ENCODE measurements at regions not wholly inside any gene's neighbourhood (a gene's known extent, or its start where the extent isn't known, plus 50 kb on each side); places are given as distances from the start of the nearest gene placed in this dataset.

DNA sequence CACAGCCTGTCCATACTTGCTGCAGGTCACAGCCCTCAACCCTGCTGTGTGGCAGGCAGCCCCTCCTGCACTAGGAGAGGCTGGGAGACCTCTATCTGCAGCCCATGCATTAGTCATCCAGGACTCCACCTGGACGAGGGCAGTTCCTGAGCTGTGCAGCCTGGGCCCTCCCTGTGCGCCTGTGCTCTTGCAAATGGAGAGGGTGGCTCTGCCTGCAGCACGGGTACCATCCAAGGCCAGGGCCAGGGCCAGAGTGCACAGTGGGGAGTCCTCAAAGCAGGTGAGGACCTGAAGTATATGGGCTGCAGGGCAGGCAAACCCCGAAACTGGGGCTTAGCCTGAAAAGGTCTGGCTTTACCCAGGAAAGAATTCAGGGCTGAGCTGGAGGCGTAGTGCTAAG is 89.8 kb upstream of the PHACTR3 start:
- Histone ChIP-seq H3K4me3 (ENCODE audit: low read length in 3 of 3) (no peak overlapping the region), H3K27me3 (ENCODE audit: control insufficient read depth, insufficient read depth, low read length) (no peaks in the 10 kb centered on the region), H3K9ac (ENCODE audit: low read length in 3 of 3) (no peak overlapping the region), H3K9me3 (ENCODE audit: control insufficient read depth in 2 of 3, insufficient read depth in 1 of 3, low read length in 3 of 3) (no peaks in the 10 kb centered on the region), H3K4me1 (ENCODE audit: control insufficient read depth in 2 of 3, insufficient read depth in 2 of 3, low read depth in 1 of 3, low read length in 3 of 3) (no peaks in the 10 kb centered on the region), H3K36me3 (ENCODE audit: control insufficient read depth in 2 of 3, insufficient read depth in 3 of 3, low read length in 3 of 3) (no peaks in the 10 kb centered on the region), H3K27ac (ENCODE audit: low read depth in 2 of 2, low read length in 2 of 2) (no peak overlapping the region)
- FAIRE-seq (no peak), DNase-seq (no peak)
- TF ChIP-seq, protein P1, sequence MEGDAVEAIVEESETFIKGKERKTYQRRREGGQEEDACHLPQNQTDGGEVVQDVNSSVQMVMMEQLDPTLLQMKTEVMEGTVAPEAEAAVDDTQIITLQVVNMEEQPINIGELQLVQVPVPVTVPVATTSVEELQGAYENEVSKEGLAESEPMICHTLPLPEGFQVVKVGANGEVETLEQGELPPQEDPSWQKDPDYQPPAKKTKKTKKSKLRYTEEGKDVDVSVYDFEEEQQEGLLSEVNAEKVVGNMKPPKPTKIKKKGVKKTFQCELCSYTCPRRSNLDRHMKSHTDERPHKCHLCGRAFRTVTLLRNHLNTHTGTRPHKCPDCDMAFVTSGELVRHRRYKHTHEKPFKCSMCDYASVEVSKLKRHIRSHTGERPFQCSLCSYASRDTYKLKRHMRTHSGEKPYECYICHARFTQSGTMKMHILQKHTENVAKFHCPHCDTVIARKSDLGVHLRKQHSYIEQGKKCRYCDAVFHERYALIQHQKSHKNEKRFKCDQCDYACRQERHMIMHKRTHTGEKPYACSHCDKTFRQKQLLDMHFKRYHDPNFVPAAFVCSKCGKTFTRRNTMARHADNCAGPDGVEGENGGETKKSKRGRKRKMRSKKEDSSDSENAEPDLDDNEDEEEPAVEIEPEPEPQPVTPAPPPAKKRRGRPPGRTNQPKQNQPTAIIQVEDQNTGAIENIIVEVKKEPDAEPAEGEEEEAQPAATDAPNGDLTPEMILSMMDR (IDR thresholded peaks at IDR 0.05; ENCODE audit: borderline replicate concordance, extremely low read depth, insufficient read depth), result peak; percentile 1
- intact Hi-C loops (cut with DNase I), result no loop called here

DNA sequence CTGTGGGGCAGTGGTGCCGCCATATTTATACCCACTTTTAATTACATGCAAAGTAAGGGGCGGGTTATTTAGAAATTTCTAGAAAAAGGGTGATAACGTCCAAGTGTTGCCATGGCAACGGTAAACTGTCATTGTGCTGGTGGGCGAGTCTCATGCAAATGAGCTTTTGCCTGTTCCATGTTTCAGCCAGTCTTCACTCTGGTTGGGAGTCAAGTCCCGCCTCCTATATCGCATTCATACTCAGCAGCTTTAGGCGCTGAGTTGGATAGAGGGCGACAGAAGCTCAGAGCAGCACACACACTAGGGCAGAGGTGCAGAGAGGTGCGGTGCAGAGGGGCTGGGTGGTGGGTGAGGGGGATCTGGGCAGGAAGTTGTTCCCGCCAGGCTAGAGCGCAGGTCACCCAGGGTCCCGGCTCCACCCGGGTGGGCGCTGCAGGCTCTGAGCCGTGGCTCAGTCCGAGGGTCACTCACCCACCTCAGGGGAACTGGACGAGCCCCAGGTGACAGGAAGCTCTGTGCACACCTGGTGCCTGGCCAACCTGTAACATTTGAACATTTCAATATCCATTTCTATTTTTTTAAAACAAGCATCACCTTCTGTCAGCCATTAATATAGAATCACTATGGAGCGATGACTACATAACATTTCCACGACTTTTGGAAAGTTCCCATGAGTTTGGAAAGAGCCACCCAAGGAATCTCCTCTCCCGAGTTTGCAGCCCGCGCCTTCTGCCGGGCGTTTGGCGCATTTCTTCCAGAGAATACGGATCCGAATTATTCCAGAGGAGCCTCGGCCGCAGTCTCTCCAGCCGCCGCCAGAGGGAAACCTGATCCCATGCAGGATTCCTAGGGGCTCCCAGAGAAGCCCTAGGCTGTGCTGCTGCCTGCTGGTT is 89.1 kb upstream of the PHACTR3 start:
- no peak overlapping the region for H3K9ac ChIP-seq (ENCODE audit: low read length in 3 of 3)
- H3K4me3 ChIP-seq (ENCODE audit: low read length in 3 of 3), result no peak overlapping the region
- no peaks in the 10 kb centered on the region for H3K9me3 ChIP-seq (ENCODE audit: control insufficient read depth in 2 of 3, insufficient read depth in 1 of 3, low read length in 3 of 3)
- FAIRE-seq (no peak), DNase-seq (peak; percentile 84 to 94 (median 89))
- H3K36me3 ChIP-seq (ENCODE audit: control insufficient read depth in 2 of 3, insufficient read depth in 3 of 3, low read length in 3 of 3), result no peaks in the 10 kb centered on the region
- TF ChIP-seq, protein P1 (IDR thresholded peaks at IDR 0.05; ENCODE audit: borderline replicate concordance, extremely low read depth, insufficient read depth), result peak; percentile 66
- intact Hi-C loops (cut with DNase I), result no loop called here
- no peaks in the 10 kb centered on the region for H3K27me3 ChIP-seq (ENCODE audit: control insufficient read depth, insufficient read depth, low read length)
- H3K27ac ChIP-seq (ENCODE audit: low read depth in 2 of 2, low read length in 2 of 2), result no peak overlapping the region
- no peaks in the 10 kb centered on the region for H3K4me1 ChIP-seq (ENCODE audit: control insufficient read depth in 2 of 3, insufficient read depth in 2 of 3, low read depth in 1 of 3, low read length in 3 of 3)

DNA sequence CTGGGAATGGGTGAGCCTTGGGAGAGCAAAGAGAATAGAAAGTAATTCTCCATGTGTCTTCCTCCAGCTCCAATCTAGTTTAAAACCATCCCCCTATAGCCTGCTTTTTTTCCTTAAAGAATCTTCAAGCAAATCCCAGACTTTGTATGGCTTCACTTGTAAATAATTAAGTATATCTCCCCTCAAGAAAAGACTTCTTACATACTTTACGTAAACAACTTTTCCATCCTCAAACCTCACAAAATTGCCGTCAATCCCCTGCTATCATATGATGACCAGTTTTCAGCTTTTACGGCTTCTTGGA is 88.5 kb upstream of the PHACTR3 start:
- Histone ChIP-seq H3K4me1 (ENCODE audit: control insufficient read depth in 2 of 3, insufficient read depth in 2 of 3, low read depth in 1 of 3, low read length in 3 of 3) (no peaks in the 10 kb centered on the region), H3K36me3 (ENCODE audit: control insufficient read depth in 2 of 3, insufficient read depth in 3 of 3, low read length in 3 of 3) (no peaks in the 10 kb centered on the region), H3K9ac (ENCODE audit: low read length in 3 of 3) (no peak overlapping the region), H3K27me3 (ENCODE audit: control insufficient read depth, insufficient read depth, low read length) (no peaks in the 10 kb centered on the region), H3K9me3 (ENCODE audit: control insufficient read depth in 2 of 3, insufficient read depth in 1 of 3, low read length in 3 of 3) (no peaks in the 10 kb centered on the region), H3K4me3 (ENCODE audit: low read length in 3 of 3) (no peak overlapping the region), H3K27ac (ENCODE audit: low read depth in 2 of 2, low read length in 2 of 2) (no peak overlapping the region)
- TF ChIP-seq, protein P1 (IDR thresholded peaks at IDR 0.05; ENCODE audit: borderline replicate concordance, extremely low read depth, insufficient read depth), result no peak
- no peak for DNase-seq
- intact Hi-C loops (cut with DNase I), result no loop called here
- no peak for FAIRE-seq
